Neural progenitor cell (in vitro differentiated cells): ENCODE measurements at regions not wholly inside any gene's neighbourhood (a gene's known extent, or its start where the extent isn't known, plus 50 kb on each side); places are given as distances from the start of the nearest gene placed in this dataset.

Experiments used
- EZH2 ChIP-seq: fragments of 200-600 bp; sonication (generic); IDR thresholded peaks from 2 replicates; pipeline ENCODE4 v1.6.1; 2017; ENCODE audit warnings: antibody characterized with exemption, mild to moderate bottlenecking, moderate library complexity
- EZH2phosphoT487 ChIP-seq: fragments of 200-600 bp; sonication (generic); IDR thresholded peaks from 2 replicates; pipeline ENCODE4 v1.6.1; 2017; ENCODE audit warnings: antibody characterized with exemption
- TF ChIP-seq, protein P1 (sequence below): fragments of 200-600 bp; sonication (generic); IDR thresholded peaks from 2 replicates; pipeline ENCODE4 v1.5.1; 2017; ENCODE audit warnings: antibody characterized with exemption, mild to moderate bottlenecking

- TF ChIP-seq, protein P1, sequence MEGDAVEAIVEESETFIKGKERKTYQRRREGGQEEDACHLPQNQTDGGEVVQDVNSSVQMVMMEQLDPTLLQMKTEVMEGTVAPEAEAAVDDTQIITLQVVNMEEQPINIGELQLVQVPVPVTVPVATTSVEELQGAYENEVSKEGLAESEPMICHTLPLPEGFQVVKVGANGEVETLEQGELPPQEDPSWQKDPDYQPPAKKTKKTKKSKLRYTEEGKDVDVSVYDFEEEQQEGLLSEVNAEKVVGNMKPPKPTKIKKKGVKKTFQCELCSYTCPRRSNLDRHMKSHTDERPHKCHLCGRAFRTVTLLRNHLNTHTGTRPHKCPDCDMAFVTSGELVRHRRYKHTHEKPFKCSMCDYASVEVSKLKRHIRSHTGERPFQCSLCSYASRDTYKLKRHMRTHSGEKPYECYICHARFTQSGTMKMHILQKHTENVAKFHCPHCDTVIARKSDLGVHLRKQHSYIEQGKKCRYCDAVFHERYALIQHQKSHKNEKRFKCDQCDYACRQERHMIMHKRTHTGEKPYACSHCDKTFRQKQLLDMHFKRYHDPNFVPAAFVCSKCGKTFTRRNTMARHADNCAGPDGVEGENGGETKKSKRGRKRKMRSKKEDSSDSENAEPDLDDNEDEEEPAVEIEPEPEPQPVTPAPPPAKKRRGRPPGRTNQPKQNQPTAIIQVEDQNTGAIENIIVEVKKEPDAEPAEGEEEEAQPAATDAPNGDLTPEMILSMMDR = no peak
- TF ChIP-seq EZH2phosphoT487 (no peak), EZH2 (no peak)
Observed at GRCh38 chr20:59376109-59376841, 75.9 kb downstream of the EDN3 start.
